CD4-positive, alpha-beta T cell (primary cell): ENCODE measurements at regions not wholly inside any gene's neighbourhood (a gene's known extent, or its start where the extent isn't known, plus 50 kb on each side); places are given as distances from the start of the nearest gene placed in this dataset.

ENCODE experiments used
- ATAC-seq: fragments of 200-7000 bp; cut with Tn5 transposase; one replicate; pipeline ENCODE4 v1.10.0; 2022; ENCODE audit warnings: mild to moderate bottlenecking; ENCODE audit not compliant: poor library complexity
- CTCF ChIA-PET: fragments of 350-600 bp; sonication (Branson Sonifier 250); formaldehyde crosslinking; loops from one replicate; lab custom pipeline; 2021; ENCODE audit warnings: antibody characterized with exemption, inconsistent platforms; lab: Charles Lee
- POLR2A ChIA-PET: fragments of 350-600 bp; sonication (Branson Sonifier 250); formaldehyde crosslinking; loops from one replicate; lab custom pipeline; 2021; ENCODE audit warnings: antibody characterized with exemption, inconsistent platforms; lab: Charles Lee
- DNase-seq, 14 experiments: peaks; one replicate each; pipeline ENCODE4 v3.0.0-alpha.2; 2013 to 2020; ENCODE audit warnings: mixed read lengths in 2 of 14
- H3K27ac ChIP-seq, 2 donors: one replicate each; pipeline versions ENCODE4 v1.5.1 to v1.7.0; 2013; ENCODE audit warnings: low read length in 2 of 2, low read depth in 1 of 2, mild to moderate bottlenecking in 1 of 2
- H3K27me3 ChIP-seq, 2 experiments: 1 replicate in 1 of 2; 2 replicates in 1 of 2; pipeline versions ENCODE4 v1.6.1 to v1.7.0; 2013; ENCODE audit warnings: low read length in 2 of 2, control low read depth in 1 of 2, mild to moderate bottlenecking in 1 of 2, moderate library complexity in 1 of 2; ENCODE audit not compliant: insufficient read depth in 2 of 2, control insufficient read depth in 1 of 2
- H3K36me3 ChIP-seq: one replicate; pipeline ENCODE4 v1.6.1; 2013; ENCODE audit warnings: low read length, control low read depth; ENCODE audit not compliant: insufficient read depth
- H3K4me1 ChIP-seq: one replicate; pipeline ENCODE4 v1.6.1; 2013; ENCODE audit warnings: low read length, control low read depth; ENCODE audit not compliant: insufficient read depth
- H3K4me3 ChIP-seq: one replicate; pipeline ENCODE4 v1.5.1; 2013; ENCODE audit warnings: mild to moderate bottlenecking, low read length, moderate library complexity
- H3K9me3 ChIP-seq, 2 experiments: 1 replicate in 1 of 2; 2 replicates in 1 of 2; pipeline versions ENCODE4 v1.6.1 to v1.7.0; 2013; ENCODE audit warnings: low read length in 2 of 2, mild to moderate bottlenecking in 2 of 2, control low read depth in 1 of 2, moderate library complexity in 1 of 2; ENCODE audit not compliant: control insufficient read depth in 1 of 2, insufficient read depth in 1 of 2
- H3K27ac Mint-ChIP-seq: one replicate; pipeline ENCODE4 v1.8.0; 2020; ENCODE audit warnings: mixed read lengths
- H3K27me3 Mint-ChIP-seq: one replicate; pipeline ENCODE4 v1.8.0; 2021; ENCODE audit warnings: mixed read lengths
- H3K36me3 Mint-ChIP-seq: one replicate; pipeline ENCODE4 v1.8.0; 2021; ENCODE audit warnings: low read depth, mixed read lengths
- H3K4me1 Mint-ChIP-seq: one replicate; pipeline ENCODE4 v1.8.0; 2021; ENCODE audit warnings: low read depth, mixed read lengths
- H3K4me3 Mint-ChIP-seq: one replicate; pipeline ENCODE4 v1.8.0; 2020; ENCODE audit warnings: mild to moderate bottlenecking, mixed read lengths
- H3K9me3 Mint-ChIP-seq: one replicate; pipeline ENCODE4 v1.8.0; 2020; ENCODE audit warnings: mixed read lengths
- CTCF ChIP-seq: fragments of 200-600 bp; IDR thresholded peaks from one replicate; pipeline ENCODE4 v1.8.0; 2022; ENCODE audit warnings: antibody characterized with exemption, mild to moderate bottlenecking
- intact Hi-C, 2 experiments: fragments of 100-400 bp; cut with DNase I in 1 of 2; cut with micrococcal nuclease in 1 of 2; formaldehyde crosslinking; loops; one replicate each; pipeline versions ENCODE4 v1.15.1 to v1.9.0; 2023 to 2025; cut with DNase I, micrococcal nuclease

- no peak for DNase-seq
- CTCF ChIA-PET: no interaction called here
- no peaks in the 10 kb centered on the region for H3K4me1 Mint-ChIP-seq
Observed at GRCh38 chr13:68993154-68993553, 1114.5 kb upstream of the ATXN8OS start.

DNA sequence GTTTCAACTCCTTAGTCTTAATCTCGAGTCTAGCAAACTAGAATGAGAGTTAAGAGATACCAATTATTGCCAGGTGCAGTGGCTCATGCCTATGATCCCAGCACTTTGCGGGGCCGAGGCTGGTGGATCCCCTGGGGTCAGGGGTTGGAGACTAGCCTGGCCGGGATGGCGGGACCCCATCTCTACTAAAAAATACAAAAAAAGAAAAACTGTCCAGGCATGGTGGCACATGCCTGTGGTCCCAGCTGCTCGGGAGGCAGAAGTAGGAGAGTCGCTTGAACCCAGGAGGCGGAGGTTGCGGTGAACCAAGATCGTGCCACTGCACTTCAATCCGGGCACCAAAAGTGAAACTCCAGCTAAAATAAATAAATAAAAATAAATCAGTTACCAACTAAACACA lies 1119.5 kb upstream of the ATXN8OS start:
- Mint-ChIP-seq H3K27me3 (no peaks in the 10 kb centered on the region), H3K27ac (no peak overlapping the region), H3K36me3 (no peaks in the 10 kb centered on the region), H3K9me3 (peaks cover 11% of the 10 kb centered on the region), H3K4me1 (no peaks in the 10 kb centered on the region), H3K4me3 (no peak overlapping the region)
- no peak for ATAC-seq
- no peak for TF ChIP-seq CTCF
- Histone ChIP-seq H3K4me3 (no peak overlapping the region), H3K27ac (no peak overlapping the region), H3K4me1 (no peaks in the 10 kb centered on the region), H3K36me3 (no peaks in the 10 kb centered on the region), H3K9me3 (peaks cover 0 to 23% of the 10 kb centered on the region in 2 experiments), H3K27me3 (no peaks in the 10 kb centered on the region)
- no peak for DNase-seq
- ChIA-PET CTCF (no interaction called here), POLR2A (no interaction called here)
- intact Hi-C loops: no loop called here

More at GRCh38 chr13:68993154-68993553, 1114.5 kb upstream of the ATXN8OS start:
- H3K9me3 Mint-ChIP-seq: peaks cover 11% of the 10 kb centered on the region
- no peak for ATAC-seq
- H3K27ac Mint-ChIP-seq: no peak overlapping the region
- H3K27ac ChIP-seq: no peak overlapping the region
- no peaks in the 10 kb centered on the region for H3K36me3 Mint-ChIP-seq
- intact Hi-C loops: no loop called here
- H3K4me1 ChIP-seq: no peaks in the 10 kb centered on the region
- POLR2A ChIA-PET: no interaction called here
- H3K4me3 Mint-ChIP-seq: no peak overlapping the region
- H3K9me3 ChIP-seq: peaks cover 0 to 3% of the 10 kb centered on the region in 2 experiments
- H3K27me3 ChIP-seq: no peaks in the 10 kb centered on the region
- H3K36me3 ChIP-seq: no peaks in the 10 kb centered on the region
- no peaks in the 10 kb centered on the region for H3K27me3 Mint-ChIP-seq
- H3K4me3 ChIP-seq: no peak overlapping the region
- no peak for TF ChIP-seq CTCF

GRCh38 chr13:68987585-68987984 lies 1120.0 kb upstream of the ATXN8OS start:
- Mint-ChIP-seq H3K9me3 (peaks cover 10% of the 10 kb centered on the region), H3K27me3 (no peaks in the 10 kb centered on the region), H3K36me3 (no peaks in the 10 kb centered on the region), H3K4me3 (no peak overlapping the region), H3K27ac (no peak overlapping the region), H3K4me1 (no peaks in the 10 kb centered on the region)
- H3K27ac ChIP-seq: no peak overlapping the region
- no peak for TF ChIP-seq CTCF
- no peak overlapping the region for H3K4me3 ChIP-seq
- H3K4me1 ChIP-seq: no peaks in the 10 kb centered on the region
- DNase-seq (no peak), ATAC-seq (no peak)
- H3K36me3 ChIP-seq: no peaks in the 10 kb centered on the region
- intact Hi-C loops: no loop called here
- peaks cover 0 to 28% of the 10 kb centered on the region in 2 experiments for H3K9me3 ChIP-seq
- CTCF ChIA-PET: no interaction called here
- POLR2A ChIA-PET: no interaction called here
- H3K27me3 ChIP-seq: no peaks in the 10 kb centered on the region
